ENCODE measurements at regions not wholly inside any gene's neighbourhood (a gene's known extent, or its start where the extent isn't known, plus 50 kb on each side); places are given as distances from the start of the nearest gene placed in this dataset.

DNA sequence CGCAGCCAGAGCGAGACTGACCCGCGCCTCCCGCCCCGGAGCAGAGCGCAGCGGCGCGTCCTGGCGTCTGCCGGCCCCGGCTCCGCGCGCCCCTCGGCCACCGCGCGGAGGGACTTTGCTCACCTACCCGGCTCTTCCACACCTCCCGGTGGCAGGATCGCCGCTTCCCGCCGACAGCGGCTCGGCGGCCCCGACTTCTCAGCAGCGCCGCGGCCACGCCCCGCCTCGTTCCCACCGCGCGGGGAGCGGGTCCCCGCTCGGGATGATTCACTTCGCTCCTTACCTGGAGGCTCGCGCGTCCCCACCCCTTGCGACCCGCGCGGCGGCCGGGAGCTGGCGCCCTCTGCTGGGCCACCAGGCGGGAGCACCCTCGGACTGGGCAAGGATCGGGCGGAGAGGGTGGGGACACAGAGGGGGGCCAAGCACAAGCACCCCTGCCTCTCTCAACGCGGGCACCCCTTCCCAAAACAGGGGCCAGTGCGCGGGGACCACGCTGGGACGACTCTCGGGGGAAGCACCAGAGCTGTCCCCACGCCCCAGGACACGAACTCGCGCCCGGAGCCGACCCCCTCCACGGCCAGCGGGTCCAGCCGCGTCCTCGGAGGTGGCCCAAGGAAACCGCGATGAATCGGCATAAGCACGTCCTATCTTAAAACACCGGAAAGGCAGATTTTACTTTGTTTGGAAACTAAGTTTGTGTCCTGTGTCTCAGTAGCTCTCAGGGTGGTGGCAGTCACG is 101.0 kb upstream of the SVIL start:
- RAD21 ChIA-PET (ENCODE audit: unreplicated experiment) = interaction anchor here (0.9 kb wide), 1 partner anchor 201 kb away, joined by 3 read pairs; no protein-coding TSS in a partner anchor
- CTCF ChIA-PET = interaction anchor here (0.7 to 1.5 kb wide), 6 partner anchors 10 to 290 kb away, joined by 3 to 4 read pairs (median 3); no protein-coding TSS in a partner anchor
- DNase-seq (ENCODE audit: low read depth, low spot score) (no peak), ATAC-seq (peak; percentile 92), FAIRE-seq (no peak)
- peak overlapping the region; percentile 53; the same call in 1 of the 2 replicates for H3K4me3 ChIP-seq
- no peak overlapping the region for H3K27ac ChIP-seq (ENCODE audit: control insufficient read depth, insufficient read depth)
- 6% methylated on average over 25 of the region's 81 CpGs for WGBS (ENCODE audit: insufficient coverage, insufficient replicate concordance, low lambda C conversion rate, missing lambda C conversion rate)
- H4K20me1 ChIP-seq (ENCODE audit: control insufficient read depth, insufficient read depth) = no peaks in the 10 kb centered on the region
- intact Hi-C loops (cut with micrococcal nuclease; ENCODE audit: unreplicated experiment) (loop anchor here (2.0 to 5.0 kb wide), 2 partner anchors 101 to 288 kb away; partner anchors contain the start of gene SVIL), in situ Hi-C loops (cut with MboI) (no loop called here)
- peak overlapping the region; percentile 49; the same call in 1 of the 2 replicates for H3K4me2 ChIP-seq (ENCODE audit: control insufficient read depth, insufficient read depth)
- no peak overlapping the region for H3K9ac ChIP-seq (ENCODE audit: control insufficient read depth, insufficient read depth, low read length)
- H3K4me1 ChIP-seq (ENCODE audit: control insufficient read depth, insufficient read depth, low read length) = no peaks in the 10 kb centered on the region
- peaks cover 1 to 10% of the 10 kb centered on the region in 2 experiments for H3K27me3 ChIP-seq (replicated peaks in 1 of 2; ENCODE audit: control insufficient read depth in 2 of 2, insufficient read depth in 2 of 2, low read length in 1 of 2)
- BruUV-seq (replicated peaks) = no TSS peak
- H3K79me2 ChIP-seq (ENCODE audit: control insufficient read depth, insufficient read depth, low read length) = no peaks in the 10 kb centered on the region
- H2AFZ ChIP-seq (ENCODE audit: control insufficient read depth, low read depth, low read length) = peak overlapping the region; percentile 16; the same call in 1 of the 2 replicates
- no peaks in the 10 kb centered on the region for H3K9me3 ChIP-seq (replicated peaks; ENCODE audit: control insufficient read depth, insufficient read depth, low read length)
- SMC1A ChIA-PET (ENCODE audit: uncharacterized antibody, unreplicated experiment) = interaction anchor here (0.9 to 1.3 kb wide), 2 partner anchors 145 to 206 kb away, joined by 3 read pairs; no protein-coding TSS in a partner anchor
- POLR2A ChIA-PET = interaction anchor here (0.9 kb wide), 1 partner anchor 88 kb away, joined by 3 read pairs; no protein-coding TSS in a partner anchor
- H3K36me3 ChIP-seq (ENCODE audit: control insufficient read depth in 2 of 2, insufficient read depth in 2 of 2, low read length in 1 of 2) = no peaks in the 10 kb centered on the region
- TF ChIP-seq SUPT20H (IDR thresholded peaks at IDR 0.05; ENCODE audit: borderline replicate concordance, control insufficient read depth, low read depth, low read length) (no peak), IKZF2 (IDR thresholded peaks at IDR 0.05) (peak in 1 of 2 experiments; percentile 24; a peak in 1 of 4 replicates), FOXM1 (IDR thresholded peaks at IDR 0.05; ENCODE audit: low read depth, low read length) (no peak), NFYB (IDR thresholded peaks at IDR 0.05; ENCODE audit: insufficient read depth, low read depth, low read length) (no peak), RAD21 (IDR thresholded peaks at IDR 0.05; ENCODE audit: insufficient read depth, low read depth, low read length) (peak; percentile 45), LARP7 (IDR thresholded peaks at IDR 0.05) (peak; percentile 48), NFYA (IDR thresholded peaks at IDR 0.05; ENCODE audit: borderline replicate concordance, low read depth, low read length) (no peak), ATF7 (IDR thresholded peaks at IDR 0.05; ENCODE audit: low read depth) (no peak), SMARCA5 (IDR thresholded peaks at IDR 0.05) (peak; percentile 65; the same call in 1 of the 2 replicates), BHLHE40 (IDR thresholded peaks at IDR 0.05; ENCODE audit: borderline replicate concordance in 1 of 2, low read depth in 2 of 2, low read length in 1 of 2) (peak in 1 of 2 experiments; percentile 24; a peak in 1 of 4 replicates), RB1 (IDR thresholded peaks at IDR 0.05; ENCODE audit: borderline replicate concordance) (0 out of 2 replicates have a peak, but pooled peaks have one; percentile 48), ZNF24 (IDR thresholded peaks at IDR 0.05) (no peak), CBX3 (IDR thresholded peaks at IDR 0.05; ENCODE audit: borderline replicate concordance, low read depth) (no peak), DPF2 (IDR thresholded peaks at IDR 0.05) (0 out of 2 replicates have a peak, but pooled peaks have one; percentile 55), ZSCAN29 (IDR thresholded peaks at IDR 0.05) (no peak), MEF2A (IDR thresholded peaks at IDR 0.05; ENCODE audit: insufficient read depth, low read depth, low read length) (no peak), NFXL1 (IDR thresholded peaks at IDR 0.05; ENCODE audit: borderline replicate concordance) (peak; percentile 46; the same call in 1 of the 2 replicates), IKZF1 (conservative IDR thresholded peaks at IDR 0.05) (peak; percentile 60)
- TF ChIP-seq, protein P1, sequence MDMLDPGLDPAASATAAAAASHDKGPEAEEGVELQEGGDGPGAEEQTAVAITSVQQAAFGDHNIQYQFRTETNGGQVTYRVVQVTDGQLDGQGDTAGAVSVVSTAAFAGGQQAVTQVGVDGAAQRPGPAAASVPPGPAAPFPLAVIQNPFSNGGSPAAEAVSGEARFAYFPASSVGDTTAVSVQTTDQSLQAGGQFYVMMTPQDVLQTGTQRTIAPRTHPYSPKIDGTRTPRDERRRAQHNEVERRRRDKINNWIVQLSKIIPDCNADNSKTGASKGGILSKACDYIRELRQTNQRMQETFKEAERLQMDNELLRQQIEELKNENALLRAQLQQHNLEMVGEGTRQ (IDR thresholded peaks at IDR 0.05; ENCODE audit: borderline replicate concordance, low read depth, low read length) = no peak
- TF ChIP-seq, protein P2, sequence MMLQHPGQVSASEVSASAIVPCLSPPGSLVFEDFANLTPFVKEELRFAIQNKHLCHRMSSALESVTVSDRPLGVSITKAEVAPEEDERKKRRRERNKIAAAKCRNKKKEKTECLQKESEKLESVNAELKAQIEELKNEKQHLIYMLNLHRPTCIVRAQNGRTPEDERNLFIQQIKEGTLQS (IDR thresholded peaks at IDR 0.05; ENCODE audit: borderline replicate concordance, extremely low read depth, low read depth, low read length) = no peak
- TF ChIP-seq, protein P3, sequence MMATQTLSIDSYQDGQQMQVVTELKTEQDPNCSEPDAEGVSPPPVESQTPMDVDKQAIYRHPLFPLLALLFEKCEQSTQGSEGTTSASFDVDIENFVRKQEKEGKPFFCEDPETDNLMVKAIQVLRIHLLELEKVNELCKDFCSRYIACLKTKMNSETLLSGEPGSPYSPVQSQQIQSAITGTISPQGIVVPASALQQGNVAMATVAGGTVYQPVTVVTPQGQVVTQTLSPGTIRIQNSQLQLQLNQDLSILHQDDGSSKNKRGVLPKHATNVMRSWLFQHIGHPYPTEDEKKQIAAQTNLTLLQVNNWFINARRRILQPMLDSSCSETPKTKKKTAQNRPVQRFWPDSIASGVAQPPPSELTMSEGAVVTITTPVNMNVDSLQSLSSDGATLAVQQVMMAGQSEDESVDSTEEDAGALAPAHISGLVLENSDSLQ (IDR thresholded peaks at IDR 0.05) = no peak
- TF ChIP-seq, protein P4, sequence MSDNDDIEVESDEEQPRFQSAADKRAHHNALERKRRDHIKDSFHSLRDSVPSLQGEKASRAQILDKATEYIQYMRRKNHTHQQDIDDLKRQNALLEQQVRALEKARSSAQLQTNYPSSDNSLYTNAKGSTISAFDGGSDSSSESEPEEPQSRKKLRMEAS (IDR thresholded peaks at IDR 0.05; ENCODE audit: low read depth, low read length) = no peak
